Body of pancreas (tissue), 4 donors: ENCODE measurements at regions not wholly inside any gene's neighbourhood (a gene's known extent, or its start where the extent isn't known, plus 50 kb on each side); places are given as distances from the start of the nearest gene placed in this dataset.

Source experiments
- ATAC-seq: fragments of 150-250 bp; one replicate; pipeline ENCODE4 v1.9.1; 2016
- DNase-seq, 4 donors: peaks; one replicate each; pipeline ENCODE4 v3.0.0-alpha.2; 2019
- H3K27ac ChIP-seq, 4 donors: fragments of 200-600 bp; sonication (generic); 1 replicate in 3 of 4; 2 replicates in 1 of 4; pipeline versions ENCODE4 v1.5.1 to v1.6.1; 2016 to 2019; ENCODE audit warnings: mild to moderate bottlenecking in 1 of 4, mixed read lengths in 1 of 4, moderate library complexity in 1 of 4
- H3K27me3 ChIP-seq, 2 donors: fragments of 200-600 bp; sonication (generic); one replicate each; pipeline ENCODE4 v1.6.0; 2016; ENCODE audit warnings: mild to moderate bottlenecking in 1 of 2
- H3K36me3 ChIP-seq, 2 donors: fragments of 200-600 bp; sonication (generic); replicated peaks in 1 of 2; 2 replicates each; pipeline ENCODE4 v1.5.1; 2016; ENCODE audit warnings: low read depth in 2 of 2; ENCODE audit not compliant: insufficient read depth in 1 of 2
- H3K4me1 ChIP-seq: fragments of 200-600 bp; sonication (generic); one replicate; pipeline ENCODE4 v1.6.0; 2016
- H3K4me3 ChIP-seq, 2 donors: fragments of 200-600 bp; sonication (generic); 1 replicate in 1 of 2; 2 replicates in 1 of 2; pipeline ENCODE4 v1.5.1; 2016 to 2019
- H3K9me3 ChIP-seq, 3 donors: fragments of 200-600 bp; sonication (generic); 1 replicate in 2 of 3; 2 replicates in 1 of 3; pipeline ENCODE4 v1.5.1; 2016
- POLR2A ChIP-seq, 3 donors: fragments of 450-650 bp; IDR thresholded peaks; one replicate each; pipeline ENCODE4 v1.6.1; 2016; ENCODE audit warnings: antibody characterized with exemption in 3 of 3, mild to moderate bottlenecking in 2 of 3
- WGBS, 2 donors: methylation state at CpG; one replicate each; pipeline ENCODE4 v1.1.5; 2017; 5-methylcytosine and 5-hydroxymethylcytosine counted together
- intact Hi-C: fragments of 100-400 bp; cut with DNase I; formaldehyde crosslinking; loops from one replicate; pipeline ENCODE4 v1.15.1; 2023
- TF ChIP-seq, protein P1 (sequence below), 7 experiments: fragments of 450-650 bp in 4 of 7; fragments of 200-600 bp in 3 of 7; sonication (generic) in 3 of 7; IDR thresholded peaks; one replicate each; pipeline ENCODE4 v1.5.1; 2016 to 2019; ENCODE audit warnings: antibody characterized with exemption in 7 of 7

DNA sequence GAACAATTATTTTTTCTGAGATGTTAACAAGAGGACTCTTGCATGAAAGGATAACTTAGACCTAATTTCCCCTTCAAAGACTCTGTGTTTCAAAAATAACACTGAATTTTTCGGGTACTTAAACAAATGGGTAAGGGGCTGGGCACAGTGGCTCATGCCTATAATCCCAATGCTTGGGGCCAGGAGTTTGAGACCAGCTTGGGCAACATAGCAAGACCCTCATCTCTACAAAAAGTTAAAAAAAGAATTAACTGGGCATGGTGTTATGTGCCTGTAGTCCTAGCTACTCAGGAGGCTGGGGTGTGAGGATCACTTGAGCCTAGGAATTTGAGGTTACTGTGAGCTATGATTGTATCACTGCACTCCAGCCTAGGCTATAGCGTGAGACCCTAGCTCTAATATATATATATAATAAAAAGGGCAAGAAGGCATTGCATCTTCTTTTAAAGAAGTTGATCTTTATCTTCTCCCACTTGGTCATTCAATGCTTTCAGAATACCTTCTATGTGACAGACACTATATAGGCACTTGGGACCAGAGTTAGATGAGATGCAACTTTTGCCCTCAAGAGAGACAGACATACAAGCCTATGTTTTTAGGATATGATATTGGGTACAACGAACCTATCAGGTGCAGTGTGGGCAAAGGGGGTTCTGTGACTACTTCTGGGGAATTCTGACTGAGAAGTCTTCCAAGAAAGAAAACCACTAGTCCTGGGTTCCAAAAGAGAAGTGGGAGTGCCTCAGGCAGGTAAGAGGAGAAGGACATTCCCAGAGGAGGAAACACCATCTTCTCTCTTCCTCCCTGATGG, 120.0 kb downstream of the MYCN start:
- no peak for DNase-seq
- 72% methylated on average over 3 of the region's 3 CpGs for WGBS, 2 donors

DNA sequence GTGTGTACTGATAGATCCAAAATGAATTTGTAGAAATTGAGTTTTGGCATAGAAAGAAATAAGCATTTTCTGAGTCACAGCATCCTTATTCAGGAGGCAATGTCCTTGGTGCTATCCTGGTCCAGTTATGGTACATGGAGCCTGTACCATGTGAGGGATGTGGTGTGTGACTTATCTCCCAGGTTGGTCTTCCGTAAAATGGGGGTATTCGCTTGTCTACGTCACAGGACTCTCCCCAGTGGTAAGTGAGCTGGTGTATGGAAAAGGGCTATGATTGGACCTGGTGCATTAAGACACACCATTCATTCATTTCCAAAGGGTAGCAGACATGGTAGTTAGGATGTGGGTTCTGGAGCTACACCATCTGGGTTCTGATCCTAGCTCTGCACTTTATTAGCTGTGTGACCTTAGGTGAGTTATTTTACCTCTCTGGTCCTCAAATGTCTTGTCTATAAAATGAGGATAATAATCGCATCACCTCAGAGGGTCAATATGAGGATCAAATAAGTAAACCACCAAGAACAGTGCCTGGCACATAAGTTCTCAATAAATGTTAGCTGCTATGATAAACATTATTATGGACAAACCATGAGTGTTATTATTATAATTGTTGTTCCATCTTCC, 119.2 kb downstream of the MYCN start:
- Histone ChIP-seq H3K4me1 (no peaks in the 10 kb centered on the region), H3K36me3 (no peaks in the 10 kb centered on the region), H3K27me3 (no peaks in the 10 kb centered on the region), H3K4me3 (no peak overlapping the region), H3K27ac (no peak overlapping the region), H3K9me3 (no peaks in the 10 kb centered on the region)
- intact Hi-C loops, result no loop called here
- no peak for DNase-seq
- WGBS, 2 donors, result 80 to 87% methylated on average over 4 of the region's 4 CpGs
- TF ChIP-seq, protein P1, sequence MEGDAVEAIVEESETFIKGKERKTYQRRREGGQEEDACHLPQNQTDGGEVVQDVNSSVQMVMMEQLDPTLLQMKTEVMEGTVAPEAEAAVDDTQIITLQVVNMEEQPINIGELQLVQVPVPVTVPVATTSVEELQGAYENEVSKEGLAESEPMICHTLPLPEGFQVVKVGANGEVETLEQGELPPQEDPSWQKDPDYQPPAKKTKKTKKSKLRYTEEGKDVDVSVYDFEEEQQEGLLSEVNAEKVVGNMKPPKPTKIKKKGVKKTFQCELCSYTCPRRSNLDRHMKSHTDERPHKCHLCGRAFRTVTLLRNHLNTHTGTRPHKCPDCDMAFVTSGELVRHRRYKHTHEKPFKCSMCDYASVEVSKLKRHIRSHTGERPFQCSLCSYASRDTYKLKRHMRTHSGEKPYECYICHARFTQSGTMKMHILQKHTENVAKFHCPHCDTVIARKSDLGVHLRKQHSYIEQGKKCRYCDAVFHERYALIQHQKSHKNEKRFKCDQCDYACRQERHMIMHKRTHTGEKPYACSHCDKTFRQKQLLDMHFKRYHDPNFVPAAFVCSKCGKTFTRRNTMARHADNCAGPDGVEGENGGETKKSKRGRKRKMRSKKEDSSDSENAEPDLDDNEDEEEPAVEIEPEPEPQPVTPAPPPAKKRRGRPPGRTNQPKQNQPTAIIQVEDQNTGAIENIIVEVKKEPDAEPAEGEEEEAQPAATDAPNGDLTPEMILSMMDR (IDR thresholded peaks at IDR 0.05), result no peak
- no peak for TF ChIP-seq POLR2A (IDR thresholded peaks at IDR 0.05)
- ATAC-seq, result no peak

More for the DNA sequence above, 120.0 kb downstream of the MYCN start:
- no peaks in the 10 kb centered on the region for H3K27me3 ChIP-seq
- no peaks in the 10 kb centered on the region for H3K9me3 ChIP-seq
- no peak overlapping the region for H3K27ac ChIP-seq
- no peaks in the 10 kb centered on the region for H3K4me1 ChIP-seq
- intact Hi-C loops, result no loop called here
- no peaks in the 10 kb centered on the region for H3K36me3 ChIP-seq
- TF ChIP-seq, protein P1 (IDR thresholded peaks at IDR 0.05), result no peak
- no peak for TF ChIP-seq POLR2A (IDR thresholded peaks at IDR 0.05)
- ATAC-seq, result no peak
- H3K4me3 ChIP-seq, result no peak overlapping the region

DNA sequence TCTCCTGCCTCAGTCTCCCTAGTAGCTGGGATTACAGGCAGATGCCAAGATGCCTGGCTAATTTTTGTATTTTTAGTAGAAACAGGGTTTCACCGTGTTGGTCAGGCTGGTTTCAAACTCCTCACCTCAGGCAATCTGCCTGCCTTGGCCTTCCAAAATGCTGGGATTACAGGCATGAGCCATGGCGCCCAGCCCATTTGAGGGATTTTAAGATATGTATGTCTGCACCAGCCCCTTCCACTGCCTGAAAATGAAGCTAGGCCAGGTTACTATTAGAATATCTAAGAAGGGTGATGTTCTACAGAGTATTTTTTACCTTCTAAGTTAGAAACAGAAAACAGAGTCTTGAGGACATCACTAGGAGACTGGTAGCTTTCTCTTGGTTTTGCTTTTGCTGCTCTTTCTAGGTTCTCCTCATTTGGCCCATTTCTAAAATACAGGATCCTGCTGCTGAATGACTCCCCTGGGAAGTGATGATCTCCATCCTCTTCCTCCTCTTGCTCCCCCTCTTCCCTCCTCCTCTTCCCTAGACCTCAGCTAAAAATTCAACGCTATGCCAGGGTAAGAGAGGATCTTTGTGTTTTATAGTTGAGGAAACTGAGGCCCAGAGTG, 118.5 kb downstream of the MYCN start:
- H3K27ac ChIP-seq, result no peak overlapping the region
- H3K4me1 ChIP-seq, result no peaks in the 10 kb centered on the region
- DNase-seq, result no peak
- WGBS, 2 donors, result 91 to 95% methylated on average over 3 of the region's 3 CpGs
- H3K9me3 ChIP-seq, result no peaks in the 10 kb centered on the region
- TF ChIP-seq, protein P1 (IDR thresholded peaks at IDR 0.05), result no peak
- TF ChIP-seq POLR2A (IDR thresholded peaks at IDR 0.05), result no peak
- no peaks in the 10 kb centered on the region for H3K36me3 ChIP-seq
- intact Hi-C loops, result no loop called here
- no peaks in the 10 kb centered on the region for H3K27me3 ChIP-seq
- H3K4me3 ChIP-seq, result no peak overlapping the region
- no peak for ATAC-seq

DNA sequence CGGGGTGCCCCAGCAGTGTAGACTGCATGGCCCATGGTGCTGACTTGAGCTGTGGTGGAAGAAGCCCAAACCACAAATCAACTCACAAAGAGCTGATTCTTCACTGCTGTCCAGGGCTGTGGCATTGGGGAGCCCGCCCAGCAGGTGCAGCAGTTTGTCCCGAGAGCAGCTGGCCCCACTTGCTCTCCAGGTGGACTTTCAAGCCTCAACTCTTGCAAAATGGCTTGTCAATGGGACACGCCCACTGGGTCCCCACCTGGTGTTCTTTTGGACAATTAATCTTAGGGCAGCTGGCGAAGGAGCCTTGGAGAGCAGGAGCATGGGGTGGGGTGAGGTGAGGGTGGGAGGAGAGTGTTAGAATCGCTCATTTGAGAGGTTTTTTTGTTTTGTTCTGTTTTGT, 117.9 kb downstream of the MYCN start:
- Histone ChIP-seq H3K4me3 (no peak overlapping the region), H3K9me3 (no peaks in the 10 kb centered on the region), H3K36me3 (no peaks in the 10 kb centered on the region), H3K27me3 (no peaks in the 10 kb centered on the region), H3K4me1 (no peaks in the 10 kb centered on the region), H3K27ac (no peak overlapping the region)
- 72 to 79% methylated on average over 5 to 6 of the region's 6 CpGs for WGBS, 2 donors
- TF ChIP-seq POLR2A (IDR thresholded peaks at IDR 0.05), result no peak
- TF ChIP-seq, protein P1 (IDR thresholded peaks at IDR 0.05), result no peak
- DNase-seq (no peak), ATAC-seq (no peak)
- intact Hi-C loops, result no loop called here
